ENCODE measurements at regions not wholly inside any gene's neighbourhood (a gene's known extent, or its start where the extent isn't known, plus 50 kb on each side); places are given as distances from the start of the nearest gene placed in this dataset.
"Not testable (repeated sequence)": the region's sequence is repeated elsewhere in the genome, so short reads cannot be mapped to it uniquely, and the experiment has no call there.

DNA sequence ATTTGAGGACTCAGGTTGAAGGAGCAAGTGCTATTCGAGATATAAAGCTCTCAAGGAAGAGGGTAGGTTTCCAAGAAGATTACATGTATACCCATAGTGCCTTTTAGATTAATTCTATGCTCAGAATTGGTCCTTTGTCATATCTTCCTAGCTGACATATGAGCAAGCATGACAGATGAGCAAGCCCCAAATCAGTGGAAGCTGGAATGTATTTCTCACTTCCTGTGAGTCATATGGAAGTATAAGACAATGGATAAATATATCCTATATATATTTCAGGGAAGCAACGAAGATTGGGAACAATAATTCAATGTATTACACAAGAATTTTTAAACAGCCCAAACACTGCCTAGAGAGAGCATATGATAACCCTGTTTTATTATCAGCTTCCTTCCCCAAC is 674.1 kb upstream of the ATXN7L3B start:
- Histone ChIP-seq H4K20me1 (ENCODE audit: insufficient read depth) (no peaks in the 10 kb centered on the region), H3K27me3 (ENCODE audit: insufficient read depth, low read depth, low read length) (no peaks in the 10 kb centered on the region), H3K9ac (ENCODE audit: low read length) (no peak overlapping the region), H3K27ac (ENCODE audit: low read length) (no peak overlapping the region), H3K36me3 (ENCODE audit: insufficient read depth, low read length) (no peaks in the 10 kb centered on the region), H3K4me2 (ENCODE audit: low read length) (no peak overlapping the region), H3K79me2 (replicated peaks; ENCODE audit: insufficient read depth, low read length) (no peaks in the 10 kb centered on the region), H2AFZ (ENCODE audit: low read depth, low read length) (no peak overlapping the region), H3F3A (ENCODE audit: insufficient read depth, low read length, poor library complexity, severe bottlenecking) (no peaks in the 10 kb centered on the region), H3K4me3 (ENCODE audit: low read length) (no peak overlapping the region), H3K9me2 (ENCODE audit: insufficient read depth, low read length) (no peaks in the 10 kb centered on the region), H3K9me3 (ENCODE audit: low read length) (no peaks in the 10 kb centered on the region)
- TF ChIP-seq, protein P1, sequence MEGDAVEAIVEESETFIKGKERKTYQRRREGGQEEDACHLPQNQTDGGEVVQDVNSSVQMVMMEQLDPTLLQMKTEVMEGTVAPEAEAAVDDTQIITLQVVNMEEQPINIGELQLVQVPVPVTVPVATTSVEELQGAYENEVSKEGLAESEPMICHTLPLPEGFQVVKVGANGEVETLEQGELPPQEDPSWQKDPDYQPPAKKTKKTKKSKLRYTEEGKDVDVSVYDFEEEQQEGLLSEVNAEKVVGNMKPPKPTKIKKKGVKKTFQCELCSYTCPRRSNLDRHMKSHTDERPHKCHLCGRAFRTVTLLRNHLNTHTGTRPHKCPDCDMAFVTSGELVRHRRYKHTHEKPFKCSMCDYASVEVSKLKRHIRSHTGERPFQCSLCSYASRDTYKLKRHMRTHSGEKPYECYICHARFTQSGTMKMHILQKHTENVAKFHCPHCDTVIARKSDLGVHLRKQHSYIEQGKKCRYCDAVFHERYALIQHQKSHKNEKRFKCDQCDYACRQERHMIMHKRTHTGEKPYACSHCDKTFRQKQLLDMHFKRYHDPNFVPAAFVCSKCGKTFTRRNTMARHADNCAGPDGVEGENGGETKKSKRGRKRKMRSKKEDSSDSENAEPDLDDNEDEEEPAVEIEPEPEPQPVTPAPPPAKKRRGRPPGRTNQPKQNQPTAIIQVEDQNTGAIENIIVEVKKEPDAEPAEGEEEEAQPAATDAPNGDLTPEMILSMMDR (IDR thresholded peaks at IDR 0.05; ENCODE audit: poor library complexity, severe bottlenecking): no peak

DNA sequence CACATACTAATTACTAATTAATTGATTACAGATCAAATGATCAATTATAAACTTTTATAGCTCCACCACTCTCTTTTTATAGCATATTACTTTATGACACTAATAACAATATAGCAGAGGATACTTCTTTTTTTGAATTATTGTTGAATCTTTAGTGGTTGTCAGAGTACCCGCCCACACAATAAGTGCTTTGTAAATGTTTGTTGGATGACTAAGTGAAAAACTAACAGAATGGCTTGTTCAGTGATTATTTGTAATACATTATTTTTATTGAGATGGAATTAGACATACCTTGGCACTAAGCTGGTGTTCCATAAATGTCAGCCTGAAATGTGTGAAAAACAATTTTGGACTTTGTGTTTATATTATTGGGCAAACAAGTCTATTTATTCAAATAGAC is 670.5 kb upstream of the ATXN7L3B start:
- Histone ChIP-seq H3K9ac (ENCODE audit: low read length) (no peak overlapping the region), H3K27me3 (ENCODE audit: insufficient read depth, low read depth, low read length) (no peaks in the 10 kb centered on the region), H3K9me3 (ENCODE audit: low read length) (no peaks in the 10 kb centered on the region), H3F3A (ENCODE audit: insufficient read depth, low read length, poor library complexity, severe bottlenecking) (no peaks in the 10 kb centered on the region), H3K36me3 (ENCODE audit: insufficient read depth, low read length) (no peaks in the 10 kb centered on the region), H3K79me2 (replicated peaks; ENCODE audit: insufficient read depth, low read length) (no peaks in the 10 kb centered on the region), H3K4me2 (ENCODE audit: low read length) (no peak overlapping the region), H2AFZ (ENCODE audit: low read depth, low read length) (no peak overlapping the region), H4K20me1 (ENCODE audit: insufficient read depth) (no peaks in the 10 kb centered on the region), H3K9me2 (ENCODE audit: insufficient read depth, low read length) (no peaks in the 10 kb centered on the region), H3K4me3 (ENCODE audit: low read length) (no peak overlapping the region), H3K27ac (ENCODE audit: low read length) (no peak overlapping the region)
- TF ChIP-seq RAD21 (conservative IDR thresholded peaks at IDR 0.05) (no peak), EZH2 (IDR thresholded peaks at IDR 0.05; ENCODE audit: borderline replicate concordance, insufficient read depth, low read length, poor library complexity, severe bottlenecking) (no peak), POLR2AphosphoS5 (IDR thresholded peaks at IDR 0.05) (no peak)

DNA sequence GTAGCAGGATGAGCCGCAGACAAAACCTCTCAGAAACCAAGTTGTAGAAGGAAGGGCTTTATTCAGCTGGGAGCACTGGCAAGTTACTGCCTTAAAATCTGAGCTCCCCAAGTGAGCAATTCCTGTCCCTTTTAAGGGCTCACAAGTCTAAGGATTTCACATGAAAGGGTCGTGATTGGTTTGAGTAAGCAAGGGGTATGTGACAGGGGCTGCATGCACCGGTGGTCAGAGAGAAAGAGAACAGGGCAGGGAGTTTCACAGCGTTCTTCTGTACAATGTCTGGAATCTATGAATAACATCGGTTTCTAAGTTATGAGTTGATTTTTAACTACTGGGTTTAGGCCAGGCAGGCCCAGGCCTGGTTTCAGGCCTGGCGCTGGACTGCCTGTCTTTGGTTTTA is 660.3 kb upstream of the ATXN7L3B start:
- H3K79me2 ChIP-seq (replicated peaks; ENCODE audit: insufficient read depth, low read length); H3F3A ChIP-seq (ENCODE audit: insufficient read depth, low read length, poor library complexity, severe bottlenecking); H3K9me3 ChIP-seq (ENCODE audit: low read length); H3K27ac ChIP-seq (ENCODE audit: low read length); H4K20me1 ChIP-seq (ENCODE audit: insufficient read depth); H3K36me3 ChIP-seq (ENCODE audit: insufficient read depth, low read length); H3K27me3 ChIP-seq (ENCODE audit: insufficient read depth, low read depth, low read length); H3K9me2 ChIP-seq (ENCODE audit: insufficient read depth, low read length); H3K9ac ChIP-seq (ENCODE audit: low read length); H3K4me3 ChIP-seq (ENCODE audit: low read length); H2AFZ ChIP-seq (ENCODE audit: low read depth, low read length); H3K4me2 ChIP-seq (ENCODE audit: low read length): not testable (repeated sequence)

DNA sequence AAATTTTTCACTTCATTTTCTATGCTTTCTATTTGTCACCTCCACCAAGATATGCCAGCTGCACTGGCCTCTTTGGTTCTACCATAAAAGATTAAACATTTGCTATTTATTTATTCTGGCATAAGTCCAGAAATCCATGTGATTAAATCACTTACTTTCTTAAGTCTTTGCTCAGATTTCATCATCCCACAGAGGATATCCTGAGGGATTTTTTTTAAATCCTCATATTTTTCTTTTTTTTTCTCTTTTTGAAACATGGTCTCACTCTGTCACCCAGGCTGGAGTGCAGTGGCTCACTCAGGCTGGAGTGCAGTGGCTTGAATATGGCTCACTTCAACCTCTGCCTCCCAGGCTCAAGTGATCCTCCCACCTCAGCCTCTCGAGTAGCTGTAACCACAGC is 645.4 kb upstream of the ATXN7L3B start:
- no peaks in the 10 kb centered on the region for H3K27me3 ChIP-seq (ENCODE audit: insufficient read depth, low read depth, low read length)
- TF ChIP-seq, protein P2, sequence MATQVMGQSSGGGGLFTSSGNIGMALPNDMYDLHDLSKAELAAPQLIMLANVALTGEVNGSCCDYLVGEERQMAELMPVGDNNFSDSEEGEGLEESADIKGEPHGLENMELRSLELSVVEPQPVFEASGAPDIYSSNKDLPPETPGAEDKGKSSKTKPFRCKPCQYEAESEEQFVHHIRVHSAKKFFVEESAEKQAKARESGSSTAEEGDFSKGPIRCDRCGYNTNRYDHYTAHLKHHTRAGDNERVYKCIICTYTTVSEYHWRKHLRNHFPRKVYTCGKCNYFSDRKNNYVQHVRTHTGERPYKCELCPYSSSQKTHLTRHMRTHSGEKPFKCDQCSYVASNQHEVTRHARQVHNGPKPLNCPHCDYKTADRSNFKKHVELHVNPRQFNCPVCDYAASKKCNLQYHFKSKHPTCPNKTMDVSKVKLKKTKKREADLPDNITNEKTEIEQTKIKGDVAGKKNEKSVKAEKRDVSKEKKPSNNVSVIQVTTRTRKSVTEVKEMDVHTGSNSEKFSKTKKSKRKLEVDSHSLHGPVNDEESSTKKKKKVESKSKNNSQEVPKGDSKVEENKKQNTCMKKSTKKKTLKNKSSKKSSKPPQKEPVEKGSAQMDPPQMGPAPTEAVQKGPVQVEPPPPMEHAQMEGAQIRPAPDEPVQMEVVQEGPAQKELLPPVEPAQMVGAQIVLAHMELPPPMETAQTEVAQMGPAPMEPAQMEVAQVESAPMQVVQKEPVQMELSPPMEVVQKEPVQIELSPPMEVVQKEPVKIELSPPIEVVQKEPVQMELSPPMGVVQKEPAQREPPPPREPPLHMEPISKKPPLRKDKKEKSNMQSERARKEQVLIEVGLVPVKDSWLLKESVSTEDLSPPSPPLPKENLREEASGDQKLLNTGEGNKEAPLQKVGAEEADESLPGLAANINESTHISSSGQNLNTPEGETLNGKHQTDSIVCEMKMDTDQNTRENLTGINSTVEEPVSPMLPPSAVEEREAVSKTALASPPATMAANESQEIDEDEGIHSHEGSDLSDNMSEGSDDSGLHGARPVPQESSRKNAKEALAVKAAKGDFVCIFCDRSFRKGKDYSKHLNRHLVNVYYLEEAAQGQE (IDR thresholded peaks at IDR 0.05; ENCODE audit: borderline replicate concordance): no peak
- TF ChIP-seq MXI1 (conservative IDR thresholded peaks at IDR 0.05; ENCODE audit: poor library complexity, severe bottlenecking) (no peak), EZH2 (IDR thresholded peaks at IDR 0.05; ENCODE audit: borderline replicate concordance, insufficient read depth, low read length, poor library complexity, severe bottlenecking) (no peak), SMC3 (conservative IDR thresholded peaks at IDR 0.05; ENCODE audit: poor library complexity) (no peak), TAF1 (IDR thresholded peaks at IDR 0.05; ENCODE audit: low read depth) (no peak), RAD21 (conservative IDR thresholded peaks at IDR 0.05) (no peak), EP300 (conservative IDR thresholded peaks at IDR 0.05; ENCODE audit: poor library complexity, severe bottlenecking) (no peak), POLR2AphosphoS5 (IDR thresholded peaks at IDR 0.05) (no peak)
- TF ChIP-seq, protein P1 (IDR thresholded peaks at IDR 0.05; ENCODE audit: poor library complexity, severe bottlenecking): no peak
- no peaks in the 10 kb centered on the region for H3K9me2 ChIP-seq (ENCODE audit: insufficient read depth, low read length)
- no peak overlapping the region for H3K4me2 ChIP-seq (ENCODE audit: low read length)
- H3F3A ChIP-seq (ENCODE audit: insufficient read depth, low read length, poor library complexity, severe bottlenecking): no peaks in the 10 kb centered on the region
- no peak overlapping the region for H3K9ac ChIP-seq (ENCODE audit: low read length)
- no peak overlapping the region for H2AFZ ChIP-seq (ENCODE audit: low read depth, low read length)
- no peaks in the 10 kb centered on the region for H3K79me2 ChIP-seq (replicated peaks; ENCODE audit: insufficient read depth, low read length)
- H3K36me3 ChIP-seq (ENCODE audit: insufficient read depth, low read length): no peaks in the 10 kb centered on the region
- H4K20me1 ChIP-seq (ENCODE audit: insufficient read depth): no peaks in the 10 kb centered on the region
- no peak overlapping the region for H3K27ac ChIP-seq (ENCODE audit: low read length)
- H3K9me3 ChIP-seq (ENCODE audit: low read length): no peaks in the 10 kb centered on the region
- H3K4me3 ChIP-seq (ENCODE audit: low read length): no peak overlapping the region

Measured in neural cell (in vitro differentiated cells).